GM18505 (cell line): ENCODE measurements at regions not wholly inside any gene's neighbourhood (a gene's known extent, or its start where the extent isn't known, plus 50 kb on each side); places are given as distances from the start of the nearest gene placed in this dataset.
A peak's percentile ranks its signal among the peaks of the same experiment; 100 is the strongest.

Experiments used
- ATAC-seq: cut with Tn5 transposase; IDR thresholded peaks from one replicate; pipeline ENCODE4 v1.9.1; 2021; ENCODE audit not compliant: unreplicated experiment
- POLR2A ChIP-seq: IDR thresholded peaks from 4 replicates; pipeline ENCODE4 v1.6.1; 2011; ENCODE audit warnings: borderline replicate concordance; ENCODE audit not compliant: insufficient read depth, insufficient read length; ENCODE audit errors: extremely low read depth

DNA sequence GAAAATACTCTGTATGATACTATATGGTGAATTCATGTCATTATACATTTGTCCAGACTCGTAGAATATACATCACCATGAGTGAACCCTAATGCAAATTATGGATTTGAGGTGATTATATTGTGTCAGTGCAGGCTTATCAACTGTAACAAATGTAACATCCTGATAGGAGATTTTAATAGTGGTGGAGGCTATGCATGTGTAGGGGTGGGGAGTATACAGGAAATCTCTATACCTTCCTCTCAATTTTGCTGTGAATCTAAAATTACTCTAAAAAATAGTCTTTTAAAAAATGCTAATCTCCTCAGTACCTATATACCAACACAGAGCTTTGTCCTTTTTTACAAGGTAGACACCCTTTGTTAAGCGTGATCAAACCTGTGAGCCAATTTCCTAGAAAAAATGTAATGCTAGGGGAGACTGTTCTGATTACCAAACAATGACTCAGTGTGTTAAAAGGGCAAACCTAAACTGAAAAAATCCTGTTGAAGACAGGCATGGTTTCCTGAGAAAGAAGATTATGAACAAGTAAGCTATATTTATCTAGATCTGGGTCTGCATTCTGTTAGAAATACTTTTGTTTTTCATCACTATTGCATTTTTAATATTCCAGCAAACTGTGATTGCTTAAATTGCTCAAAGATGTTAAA lies 170.9 kb downstream of the DUSP6 start:
- no peak for TF ChIP-seq POLR2A
- no peak for ATAC-seq

DNA sequence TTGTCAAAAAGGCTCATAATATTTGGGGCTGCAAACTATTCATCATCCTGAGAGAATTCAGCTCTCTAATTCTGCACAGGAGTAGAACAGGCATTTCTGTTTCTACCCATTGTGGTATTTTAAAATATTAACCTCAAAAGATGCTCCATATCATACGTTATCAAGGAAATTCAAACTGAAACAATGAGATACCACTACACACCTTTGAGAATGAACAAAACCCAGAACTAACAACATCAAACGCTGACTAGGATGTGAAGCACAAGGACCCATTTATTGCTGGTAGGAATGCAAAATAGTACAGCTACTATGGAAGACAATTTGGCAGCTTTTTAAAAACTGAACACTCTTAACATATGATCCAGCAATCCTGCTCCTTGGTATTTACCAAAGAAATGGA lies 171.8 kb downstream of the DUSP6 start:
- ATAC-seq = no peak
- TF ChIP-seq POLR2A = no peak

DNA sequence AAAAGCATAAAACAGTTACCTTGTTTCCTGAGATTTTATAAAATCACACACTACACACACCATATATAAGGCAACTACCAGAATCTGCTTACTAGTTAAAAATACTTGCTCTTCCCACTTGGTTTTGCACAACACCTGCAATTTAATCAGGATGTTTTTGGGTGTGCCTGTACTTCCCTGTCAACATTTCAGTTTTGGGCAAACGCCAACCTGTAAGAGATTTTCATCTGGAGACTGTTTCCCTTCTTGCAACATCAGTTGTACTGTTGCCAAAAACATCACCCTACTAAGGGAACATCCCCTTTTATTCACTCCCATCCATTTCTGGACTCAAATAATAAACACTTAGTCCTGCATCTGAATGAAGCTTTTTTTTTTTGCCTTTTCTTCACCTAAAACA lies 172.3 kb downstream of the DUSP6 start:
- no peak for ATAC-seq

DNA sequence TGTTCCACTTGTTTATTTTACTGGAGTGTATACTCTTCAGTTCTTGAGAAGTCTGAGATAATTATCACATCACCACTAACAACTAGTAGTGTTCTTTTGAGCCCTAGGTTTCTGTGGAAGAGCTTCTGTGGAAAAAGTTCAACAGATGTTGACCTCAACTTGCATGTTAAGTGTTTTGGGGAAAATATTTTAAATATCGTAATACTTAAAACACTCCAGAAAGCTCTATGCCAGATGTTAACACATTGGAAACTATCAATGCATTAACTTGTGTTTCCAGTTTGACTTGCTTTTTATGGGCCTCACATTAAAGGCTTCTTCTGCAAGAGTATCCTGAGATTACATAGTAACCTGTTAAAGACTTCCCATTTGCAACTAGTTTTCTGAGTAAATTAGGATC lies 173.1 kb downstream of the DUSP6 start:
- ATAC-seq = no peak
- TF ChIP-seq POLR2A = no peak

More for the DNA sequence above, 172.3 kb downstream of the DUSP6 start:
- no peak for TF ChIP-seq POLR2A

DNA sequence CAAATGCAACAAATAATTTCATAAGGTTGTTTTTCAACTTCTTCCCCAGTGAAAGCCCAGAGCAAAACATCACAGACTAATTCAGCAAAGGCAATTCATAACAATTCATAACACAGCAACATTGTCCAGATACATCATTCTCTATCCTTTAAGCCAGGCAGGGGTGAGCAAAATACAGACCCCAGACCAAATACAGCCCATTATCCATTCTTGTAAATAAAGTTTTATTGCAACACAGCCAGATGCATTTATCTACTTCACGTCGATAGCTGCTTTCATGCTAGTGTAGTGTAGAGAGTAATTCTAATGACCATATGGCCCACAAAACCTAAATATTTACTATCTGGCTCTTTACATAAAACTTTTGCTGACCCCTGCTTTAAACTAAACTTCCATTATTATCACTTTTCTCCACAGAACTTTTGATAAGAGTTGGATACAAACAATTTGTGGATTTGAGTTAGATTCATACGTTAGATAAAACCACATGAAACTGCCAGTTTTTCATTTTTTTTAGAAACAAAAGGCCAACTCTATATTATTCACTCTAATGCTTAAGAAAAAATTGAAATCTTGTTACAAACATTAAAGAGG lies 174.4 kb downstream of the DUSP6 start:
- no peak for ATAC-seq
- TF ChIP-seq POLR2A = no peak

DNA sequence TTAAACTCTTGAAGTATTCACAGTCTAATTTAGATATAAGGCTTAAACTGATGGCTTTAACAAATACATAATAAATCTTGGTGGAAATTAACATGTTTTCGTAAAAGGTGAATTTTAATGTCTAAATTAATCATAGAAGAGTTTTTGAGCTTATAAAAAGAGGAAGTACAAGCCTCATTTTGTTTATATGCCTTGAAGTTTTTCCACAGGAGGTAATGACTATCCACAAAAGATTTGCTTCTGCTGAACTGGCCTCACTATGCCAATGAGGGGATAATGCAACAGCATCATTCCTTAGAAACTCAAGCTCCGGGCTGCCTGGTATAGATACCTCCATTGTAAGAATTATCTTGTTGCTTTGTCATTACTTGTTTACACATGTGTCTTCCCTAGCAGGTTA lies 175.6 kb downstream of the DUSP6 start:
- no peak for ATAC-seq
- TF ChIP-seq POLR2A = no peak

DNA sequence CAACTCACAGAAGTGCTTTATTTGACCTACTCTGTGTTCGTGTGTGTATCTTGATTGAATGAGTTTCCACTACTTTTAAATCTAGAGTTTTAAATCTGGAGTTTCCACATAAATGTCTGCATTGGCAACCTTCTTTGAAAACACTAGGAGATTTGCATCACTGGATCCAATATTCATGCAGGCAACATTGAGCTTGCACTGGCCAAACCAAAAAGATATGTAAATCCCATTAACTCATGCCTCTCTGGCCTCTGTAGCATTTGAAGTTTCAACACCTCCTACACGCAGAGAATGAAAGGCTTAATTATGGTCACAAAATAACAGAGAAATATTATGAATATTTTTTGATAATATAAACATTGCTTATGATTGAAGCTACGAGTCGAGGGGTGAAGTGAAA lies 178.6 kb downstream of the DUSP6 start:
- ATAC-seq = no peak
- no peak for TF ChIP-seq POLR2A

DNA sequence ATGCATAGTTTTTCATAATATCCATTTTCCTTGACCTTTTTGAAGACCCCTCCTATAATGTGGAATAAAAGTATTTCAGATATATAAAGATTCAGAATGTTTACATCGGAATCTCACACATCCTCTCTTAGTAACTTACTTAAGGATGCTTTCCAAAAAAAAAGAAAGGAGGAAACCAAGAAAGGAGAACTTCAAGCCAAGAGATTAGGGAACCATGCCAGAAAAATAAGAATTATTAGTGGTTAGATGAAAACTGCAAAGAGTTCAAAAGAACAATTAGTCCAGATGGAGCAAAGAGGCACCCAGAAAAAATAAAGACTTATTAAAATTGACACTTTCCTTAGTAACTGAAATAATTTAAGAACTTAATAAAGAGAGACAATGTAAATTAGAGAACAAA lies 179.2 kb downstream of the DUSP6 start:
- no peak for TF ChIP-seq POLR2A
- no peak for ATAC-seq

DNA sequence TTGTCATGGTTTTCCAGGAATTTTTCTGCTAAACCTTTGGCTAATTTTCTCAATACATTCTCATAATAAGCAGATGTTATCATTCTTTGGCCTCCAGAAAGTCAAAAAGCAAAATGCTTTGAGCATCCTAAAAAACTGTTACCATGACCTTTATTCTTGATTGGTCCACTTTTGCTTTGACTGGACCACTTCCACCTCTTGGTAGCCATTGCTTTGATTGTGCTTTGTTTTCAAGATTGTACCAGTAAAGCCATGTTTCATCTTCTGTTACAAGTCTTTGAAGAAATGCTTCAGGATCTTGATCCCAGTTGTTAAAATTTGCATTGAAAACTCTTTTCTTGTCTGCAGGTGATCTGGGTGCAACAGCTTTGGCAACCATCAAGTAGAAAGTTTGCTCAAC lies 180.1 kb downstream of the DUSP6 start:
- ATAC-seq = no peak
- TF ChIP-seq POLR2A = no peak

DNA sequence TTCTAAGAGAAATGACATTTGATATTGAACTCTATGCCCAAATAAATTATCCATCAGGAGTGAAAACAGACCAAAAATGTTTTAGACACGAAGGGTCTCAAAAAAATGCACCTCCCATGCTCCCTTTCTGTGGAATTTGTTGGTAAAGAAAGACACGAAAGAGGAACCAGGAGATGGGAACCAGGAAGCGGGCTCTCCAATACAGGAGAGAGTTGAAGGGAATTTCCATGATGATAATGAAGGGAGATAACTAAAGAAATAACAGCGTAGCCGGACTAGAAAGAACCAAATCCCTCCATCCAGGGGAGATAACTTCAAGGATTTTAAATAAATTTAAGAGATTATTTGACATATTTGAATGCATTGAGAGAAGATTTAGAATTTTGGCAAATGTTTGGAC lies 183.0 kb downstream of the DUSP6 start:
- no peak for ATAC-seq

DNA sequence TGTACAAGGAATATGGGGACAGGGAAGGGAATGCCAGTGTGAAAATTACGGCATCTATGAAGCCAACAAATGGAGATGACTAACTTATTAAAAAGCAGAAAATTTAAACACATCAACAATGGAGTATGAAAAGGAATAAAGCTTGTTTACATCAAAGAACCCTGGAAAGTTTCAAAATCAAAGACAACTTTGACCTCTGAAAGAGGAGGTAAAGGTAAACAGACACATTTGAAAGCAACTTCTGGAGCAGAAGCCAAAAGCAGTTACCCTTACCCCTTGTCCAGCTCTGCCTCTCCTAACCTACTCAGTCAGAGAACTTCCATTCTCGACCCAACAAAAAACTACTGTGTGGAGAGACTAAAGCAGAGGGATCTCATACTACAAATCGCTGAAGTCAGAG lies 184.3 kb downstream of the DUSP6 start:
- ATAC-seq = no peak
- TF ChIP-seq POLR2A = no peak

More for the DNA sequence above, 183.0 kb downstream of the DUSP6 start:
- no peak for TF ChIP-seq POLR2A

DNA sequence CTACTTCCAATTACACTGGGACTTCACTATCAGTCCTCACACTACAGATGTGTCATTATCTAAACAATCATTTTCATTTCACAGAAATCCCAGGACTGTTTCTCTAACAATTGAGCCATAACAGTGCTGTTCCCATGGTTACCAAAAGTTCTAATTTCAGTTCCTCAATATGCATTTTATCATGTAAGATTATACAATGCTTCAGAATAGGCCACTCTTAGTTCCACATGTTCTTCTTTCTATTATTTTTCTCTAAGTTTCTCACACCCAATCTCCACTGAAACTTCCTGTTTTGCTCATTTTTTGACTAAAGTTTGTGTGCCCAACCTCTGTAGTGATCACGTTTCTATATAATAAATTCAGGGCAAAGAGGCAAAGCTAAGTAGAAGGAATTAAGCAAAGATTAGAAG lies 185.8 kb downstream of the DUSP6 start:
- TF ChIP-seq POLR2A = no peak
- peak; percentile 98 for ATAC-seq

DNA sequence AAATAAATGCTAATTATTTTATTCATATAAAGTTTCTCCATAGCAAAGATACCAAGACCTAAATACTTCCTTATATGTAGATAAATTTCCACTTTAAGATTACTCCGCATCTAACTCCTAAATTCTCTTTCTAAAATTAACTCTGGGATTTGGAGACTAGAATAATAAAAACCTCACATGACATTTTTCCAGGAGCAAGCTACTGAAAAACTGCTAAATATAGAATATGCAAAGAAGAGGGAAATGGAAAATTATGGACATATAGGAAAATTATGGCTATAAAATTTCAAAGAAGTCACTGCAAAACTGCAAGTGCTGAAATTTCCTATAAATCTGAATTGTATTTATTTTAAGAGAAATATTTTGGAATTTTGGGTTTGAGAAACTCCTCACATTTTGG lies 186.2 kb downstream of the DUSP6 start:
- no peak for ATAC-seq
- TF ChIP-seq POLR2A = no peak

DNA sequence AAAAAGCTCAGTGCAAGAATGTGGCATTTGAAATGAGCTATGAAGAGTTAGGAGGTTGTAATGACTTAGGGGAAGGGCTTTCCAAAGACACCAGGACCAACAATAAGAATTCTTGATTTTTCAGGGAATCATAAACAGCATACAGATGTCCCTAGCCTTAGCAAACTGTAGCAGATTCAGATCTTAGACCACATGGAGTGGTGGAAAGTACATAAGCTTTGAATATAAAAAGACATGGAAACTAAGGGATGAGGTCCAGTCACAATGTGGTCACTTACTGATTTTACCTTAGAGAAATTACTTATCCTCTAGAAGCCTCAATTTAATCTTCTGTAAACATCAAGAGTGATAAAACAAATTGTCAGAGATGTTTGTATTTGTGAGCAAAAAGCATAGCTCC lies 186.6 kb downstream of the DUSP6 start:
- no peak for ATAC-seq
- no peak for TF ChIP-seq POLR2A
